ENCODE measurements at regions not wholly inside any gene's neighbourhood (a gene's known extent, or its start where the extent isn't known, plus 50 kb on each side); places are given as distances from the start of the nearest gene placed in this dataset.

DNA sequence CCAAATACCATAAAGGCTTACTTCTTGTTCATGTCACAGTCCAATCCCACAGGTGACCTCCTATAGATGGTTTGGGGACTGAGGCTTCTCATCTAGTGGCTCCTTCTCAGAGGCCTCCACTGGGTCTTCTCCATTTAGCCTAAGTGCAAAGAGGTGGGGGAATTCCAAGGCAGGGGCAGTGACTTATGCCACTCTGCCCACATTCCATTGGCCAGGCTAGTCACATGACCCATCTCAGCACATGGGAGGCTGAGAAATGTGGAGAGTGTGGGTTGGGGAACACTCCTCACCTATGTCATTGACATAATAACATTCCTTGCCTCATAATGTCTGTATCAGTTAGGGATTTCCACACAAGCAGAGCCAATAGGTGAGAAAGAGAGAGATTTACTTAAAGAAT lies 104.3 kb upstream of the PLXNA4 start:
- TF ChIP-seq TAF1 (IDR thresholded peaks at IDR 0.05; ENCODE audit: borderline replicate concordance, low read depth, low read length) (no peak), POLR2AphosphoS5 (IDR thresholded peaks at IDR 0.05; ENCODE audit: low read depth, low read length) (no peak), CTCF (IDR thresholded peaks at IDR 0.05) (no peak), MXI1 (IDR thresholded peaks at IDR 0.05; ENCODE audit: low read depth, low read length) (no peak), EP300 (IDR thresholded peaks at IDR 0.05; ENCODE audit: borderline replicate concordance in 1 of 2, low read depth in 1 of 2, low read length in 1 of 2) (no peak), CHD2 (IDR thresholded peaks at IDR 0.05; ENCODE audit: low read length, partially characterized antibody) (no peak), EZH2phosphoT487 (IDR thresholded peaks at IDR 0.05; ENCODE audit: borderline replicate concordance, low read depth) (no peak), NFIC (IDR thresholded peaks at IDR 0.05; ENCODE audit: borderline replicate concordance) (no peak), JUND (IDR thresholded peaks at IDR 0.05) (no peak), GATA2 (CRISPR knock-in tag; IDR thresholded peaks at IDR 0.05) (no peak), RXRA (IDR thresholded peaks at IDR 0.05; ENCODE audit: borderline replicate concordance, low read depth) (no peak), GABPA (IDR thresholded peaks at IDR 0.05; ENCODE audit: low read depth) (no peak)
- TF ChIP-seq, protein P1, sequence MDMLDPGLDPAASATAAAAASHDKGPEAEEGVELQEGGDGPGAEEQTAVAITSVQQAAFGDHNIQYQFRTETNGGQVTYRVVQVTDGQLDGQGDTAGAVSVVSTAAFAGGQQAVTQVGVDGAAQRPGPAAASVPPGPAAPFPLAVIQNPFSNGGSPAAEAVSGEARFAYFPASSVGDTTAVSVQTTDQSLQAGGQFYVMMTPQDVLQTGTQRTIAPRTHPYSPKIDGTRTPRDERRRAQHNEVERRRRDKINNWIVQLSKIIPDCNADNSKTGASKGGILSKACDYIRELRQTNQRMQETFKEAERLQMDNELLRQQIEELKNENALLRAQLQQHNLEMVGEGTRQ (IDR thresholded peaks at IDR 0.05; ENCODE audit: borderline replicate concordance, low read depth, low read length): no peak
- TF ChIP-seq, protein P2, sequence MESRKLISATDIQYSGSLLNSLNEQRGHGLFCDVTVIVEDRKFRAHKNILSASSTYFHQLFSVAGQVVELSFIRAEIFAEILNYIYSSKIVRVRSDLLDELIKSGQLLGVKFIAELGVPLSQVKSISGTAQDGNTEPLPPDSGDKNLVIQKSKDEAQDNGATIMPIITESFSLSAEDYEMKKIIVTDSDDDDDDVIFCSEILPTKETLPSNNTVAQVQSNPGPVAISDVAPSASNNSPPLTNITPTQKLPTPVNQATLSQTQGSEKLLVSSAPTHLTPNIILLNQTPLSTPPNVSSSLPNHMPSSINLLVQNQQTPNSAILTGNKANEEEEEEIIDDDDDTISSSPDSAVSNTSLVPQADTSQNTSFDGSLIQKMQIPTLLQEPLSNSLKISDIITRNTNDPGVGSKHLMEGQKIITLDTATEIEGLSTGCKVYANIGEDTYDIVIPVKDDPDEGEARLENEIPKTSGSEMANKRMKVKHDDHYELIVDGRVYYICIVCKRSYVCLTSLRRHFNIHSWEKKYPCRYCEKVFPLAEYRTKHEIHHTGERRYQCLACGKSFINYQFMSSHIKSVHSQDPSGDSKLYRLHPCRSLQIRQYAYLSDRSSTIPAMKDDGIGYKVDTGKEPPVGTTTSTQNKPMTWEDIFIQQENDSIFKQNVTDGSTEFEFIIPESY (IDR thresholded peaks at IDR 0.05; ENCODE audit: borderline replicate concordance, low read depth): no peak
